Epithelial cell of proximal tubule (primary cell): ENCODE measurements at regions not wholly inside any gene's neighbourhood (a gene's known extent, or its start where the extent isn't known, plus 50 kb on each side); places are given as distances from the start of the nearest gene placed in this dataset.

Experiments used
- DNase-seq: peaks from one replicate; pipeline ENCODE4 v3.0.0-alpha.2; 2011; ENCODE audit warnings: low read depth
- H3K4me3 ChIP-seq: 2 replicates; pipeline ENCODE4 v1.5.1; 2011; ENCODE audit warnings: low read depth, mild to moderate bottlenecking, low read length
- TF ChIP-seq, protein P1 (sequence below): conservative IDR thresholded peaks from 2 replicates; pipeline ENCODE4 v1.5.1; 2012; ENCODE audit warnings: low read depth, mild to moderate bottlenecking, low read length

DNA sequence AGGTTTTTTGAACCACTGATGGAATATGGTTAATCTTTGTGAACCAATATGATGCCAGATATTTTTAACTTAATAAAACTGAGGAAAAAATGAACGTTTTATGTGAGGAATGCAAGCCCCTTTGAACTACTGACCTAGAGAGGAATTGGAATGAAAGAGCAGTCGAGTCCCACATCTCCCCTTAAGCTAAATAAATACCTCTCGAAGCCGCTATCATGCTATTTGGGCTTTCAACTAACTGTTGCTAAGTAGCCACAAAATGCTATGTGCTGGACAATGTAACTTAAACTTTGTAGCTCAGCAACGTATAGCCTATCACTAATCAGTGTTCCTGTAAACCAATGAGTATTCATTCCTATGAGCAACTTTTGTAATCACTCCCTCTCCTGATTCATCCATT is 1037.2 kb downstream of the SQOR start:
- H3K4me3 ChIP-seq, result no peak overlapping the region
- TF ChIP-seq, protein P1, sequence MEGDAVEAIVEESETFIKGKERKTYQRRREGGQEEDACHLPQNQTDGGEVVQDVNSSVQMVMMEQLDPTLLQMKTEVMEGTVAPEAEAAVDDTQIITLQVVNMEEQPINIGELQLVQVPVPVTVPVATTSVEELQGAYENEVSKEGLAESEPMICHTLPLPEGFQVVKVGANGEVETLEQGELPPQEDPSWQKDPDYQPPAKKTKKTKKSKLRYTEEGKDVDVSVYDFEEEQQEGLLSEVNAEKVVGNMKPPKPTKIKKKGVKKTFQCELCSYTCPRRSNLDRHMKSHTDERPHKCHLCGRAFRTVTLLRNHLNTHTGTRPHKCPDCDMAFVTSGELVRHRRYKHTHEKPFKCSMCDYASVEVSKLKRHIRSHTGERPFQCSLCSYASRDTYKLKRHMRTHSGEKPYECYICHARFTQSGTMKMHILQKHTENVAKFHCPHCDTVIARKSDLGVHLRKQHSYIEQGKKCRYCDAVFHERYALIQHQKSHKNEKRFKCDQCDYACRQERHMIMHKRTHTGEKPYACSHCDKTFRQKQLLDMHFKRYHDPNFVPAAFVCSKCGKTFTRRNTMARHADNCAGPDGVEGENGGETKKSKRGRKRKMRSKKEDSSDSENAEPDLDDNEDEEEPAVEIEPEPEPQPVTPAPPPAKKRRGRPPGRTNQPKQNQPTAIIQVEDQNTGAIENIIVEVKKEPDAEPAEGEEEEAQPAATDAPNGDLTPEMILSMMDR, result no peak
- no peak for DNase-seq

DNA sequence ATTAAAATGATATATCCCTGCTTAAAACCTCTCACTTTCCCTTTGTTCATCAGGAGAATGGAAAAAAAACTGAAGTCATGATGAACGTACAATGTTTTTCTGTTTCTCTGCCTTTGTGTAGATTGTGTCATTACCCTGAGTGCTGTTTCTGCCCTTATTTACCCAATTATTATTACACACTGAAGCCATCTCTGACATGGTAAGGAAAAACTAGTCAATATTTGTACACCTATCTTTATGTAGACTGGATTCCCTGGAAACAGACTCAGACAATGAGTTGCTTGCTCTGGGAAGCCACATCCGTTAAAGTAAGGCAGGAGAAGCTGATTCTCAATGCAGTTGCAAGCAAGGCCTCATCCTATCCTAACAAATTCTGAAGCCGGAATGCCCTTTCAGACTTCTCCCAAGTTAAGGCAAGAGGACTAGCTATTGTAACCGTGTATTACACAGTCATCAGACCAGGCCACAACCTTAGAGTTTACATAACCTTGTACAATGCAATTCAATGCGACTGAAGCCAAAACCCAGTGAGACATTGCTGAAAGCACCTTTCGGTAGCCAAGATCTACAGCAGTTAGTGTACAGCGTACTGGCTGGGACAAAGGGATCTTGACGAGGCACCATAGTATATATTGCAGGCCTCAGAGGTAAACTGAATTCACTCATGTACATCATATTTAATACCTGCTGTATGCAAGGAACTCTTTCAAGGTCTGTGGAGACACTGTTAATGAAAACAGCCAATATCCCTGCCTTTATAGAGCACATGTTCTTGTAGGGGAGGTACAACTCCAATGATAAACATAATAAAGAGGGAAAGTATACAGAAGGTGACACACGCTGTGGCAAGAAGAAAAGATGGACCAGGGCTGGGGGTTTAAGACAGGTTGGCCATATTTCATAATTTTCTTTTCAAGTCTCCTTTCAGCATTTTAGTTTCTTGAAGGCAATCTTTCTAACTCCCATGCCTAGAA is 1040.8 kb upstream of the SEMA6D start:
- TF ChIP-seq, protein P1, result no peak
- no peak for DNase-seq
- H3K4me3 ChIP-seq, result no peak overlapping the region

DNA sequence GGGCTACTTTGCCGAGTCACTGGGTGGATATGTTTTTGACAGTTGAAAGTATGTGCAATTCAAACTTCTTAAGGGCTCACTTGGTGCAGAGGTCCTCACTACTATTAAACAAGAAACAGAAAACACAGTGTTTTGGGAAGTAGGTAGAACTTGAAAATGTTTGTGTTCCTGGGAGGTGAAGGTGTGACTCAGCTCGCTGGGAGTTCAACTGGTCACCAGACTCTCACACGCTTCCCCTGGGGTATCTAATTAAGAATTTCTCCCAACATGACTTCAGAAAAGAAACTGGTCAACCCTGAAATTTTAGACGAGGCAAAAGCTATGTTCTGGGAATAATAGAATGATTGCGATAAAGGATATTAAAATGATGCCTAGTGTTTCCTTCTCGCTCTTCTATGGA is 1039.8 kb upstream of the SEMA6D start:
- TF ChIP-seq, protein P1, result no peak
- H3K4me3 ChIP-seq, result no peak overlapping the region
- peak; percentile 42 for DNase-seq

DNA sequence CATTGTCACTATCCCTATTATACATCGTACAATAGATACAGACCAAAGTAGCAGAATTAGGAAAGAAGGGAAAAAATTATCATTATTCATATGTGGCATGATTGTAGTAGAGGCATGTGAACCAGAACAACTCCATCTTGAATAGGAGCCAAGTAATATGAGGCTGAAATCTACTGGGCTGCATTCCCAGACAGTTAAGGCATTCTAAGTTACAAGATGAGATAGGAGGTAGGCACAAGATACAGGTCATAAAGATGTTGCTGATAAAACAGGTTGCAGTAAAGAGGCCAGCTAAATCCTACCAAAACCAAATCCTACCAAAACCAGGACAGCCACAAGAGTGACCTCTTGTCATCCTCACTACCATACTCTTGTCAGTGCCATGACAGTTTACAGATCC is 1035.4 kb upstream of the SEMA6D start:
- DNase-seq, result no peak
- TF ChIP-seq, protein P1, result no peak
- no peak overlapping the region for H3K4me3 ChIP-seq

DNA sequence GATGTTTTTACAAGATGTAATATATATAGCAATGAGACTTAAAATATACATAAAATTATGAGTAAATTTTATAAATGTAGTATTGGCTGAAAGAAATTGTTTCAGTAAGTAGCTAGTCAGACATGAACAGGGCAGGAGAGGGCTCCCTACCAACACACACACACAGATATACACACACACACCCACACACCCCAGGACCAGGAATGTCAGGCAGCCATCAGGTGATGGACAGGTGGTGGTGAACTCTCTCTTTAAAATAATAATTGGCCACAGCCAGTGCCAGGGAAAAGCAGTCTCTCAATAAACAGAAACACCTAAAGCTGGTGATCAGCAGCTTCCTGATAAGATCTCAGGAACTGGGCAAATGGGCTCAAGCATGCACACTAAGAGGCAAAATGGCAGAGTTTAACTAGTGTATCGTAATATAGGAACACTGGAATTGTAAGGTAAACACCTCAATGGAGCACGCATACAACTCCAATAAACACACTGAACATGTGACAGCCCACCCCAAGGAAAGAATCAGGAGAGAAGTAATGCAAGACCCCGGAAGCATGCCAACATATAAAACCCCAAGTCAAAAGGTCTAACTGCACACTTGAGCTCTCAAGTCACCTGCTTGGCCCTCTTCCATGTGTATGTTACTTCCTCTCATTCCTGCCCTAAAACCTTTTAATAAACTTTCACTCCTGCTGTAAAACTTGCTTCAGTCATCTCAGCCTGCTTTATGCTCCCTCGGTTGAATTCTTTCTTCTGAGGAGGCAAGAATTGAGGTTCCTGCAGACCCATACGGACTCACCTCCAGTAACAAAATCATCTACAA is 1034.1 kb upstream of the SEMA6D start:
- TF ChIP-seq, protein P1, result no peak
- no peak for DNase-seq
- H3K4me3 ChIP-seq, result no peak overlapping the region

DNA sequence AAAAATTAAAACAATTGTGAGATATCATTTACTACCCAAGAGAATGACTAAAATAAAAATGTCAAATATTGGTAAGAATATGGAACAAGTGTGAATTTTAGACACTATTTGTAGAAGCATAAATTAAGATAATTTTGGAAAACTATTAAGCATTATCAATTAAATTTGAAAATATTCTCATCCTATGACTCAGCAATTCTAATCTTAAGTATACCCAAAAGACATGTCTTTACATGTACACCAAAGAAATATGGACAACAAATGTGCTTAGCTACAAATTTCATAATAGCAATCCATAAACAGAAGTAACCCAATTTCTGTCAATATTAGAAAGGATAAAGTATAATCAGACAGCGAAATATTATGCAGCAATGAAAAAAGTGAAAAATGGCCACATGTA is 1032.2 kb upstream of the SEMA6D start:
- TF ChIP-seq, protein P1, result no peak
- H3K4me3 ChIP-seq, result no peak overlapping the region
- no peak for DNase-seq
